GM12872 (cell line): ENCODE measurements at regions not wholly inside any gene's neighbourhood (a gene's known extent, or its start where the extent isn't known, plus 50 kb on each side); places are given as distances from the start of the nearest gene placed in this dataset.

Experiments
- CTCF ChIP-seq: IDR thresholded peaks from 3 replicates; pipeline ENCODE4 v1.5.1; 2011; ENCODE audit warnings: low read depth, mild to moderate bottlenecking, low read length, moderate library complexity; ENCODE audit not compliant: insufficient read depth

GRCh38 chr12:61384511-61384910 is 875.7 kb upstream of the USP15 start:
- no peak for TF ChIP-seq CTCF

- no peak for TF ChIP-seq CTCF
These were observed 874.4 kb upstream of the USP15 start for GRCh38 chr12:61385771-61386170.

GRCh38 chr12:61397668-61398067 is 862.5 kb upstream of the USP15 start:
- TF ChIP-seq CTCF = no peak

- TF ChIP-seq CTCF = no peak
These were observed 848.0 kb upstream of the USP15 start for GRCh38 chr12:61412201-61412600.

GRCh38 chr12:61414470-61414869 is 845.7 kb upstream of the USP15 start:
- no peak for TF ChIP-seq CTCF

GRCh38 chr12:61422786-61423185 is 837.4 kb upstream of the USP15 start:
- TF ChIP-seq CTCF = no peak

GRCh38 chr12:61452076-61452475 is 808.1 kb upstream of the USP15 start:
- TF ChIP-seq CTCF = no peak

GRCh38 chr12:61487728-61488127 is 772.5 kb upstream of the USP15 start:
- no peak for TF ChIP-seq CTCF
